ENCODE measurements at regions not wholly inside any gene's neighbourhood (a gene's known extent, or its start where the extent isn't known, plus 50 kb on each side); places are given as distances from the start of the nearest gene placed in this dataset.

DNA sequence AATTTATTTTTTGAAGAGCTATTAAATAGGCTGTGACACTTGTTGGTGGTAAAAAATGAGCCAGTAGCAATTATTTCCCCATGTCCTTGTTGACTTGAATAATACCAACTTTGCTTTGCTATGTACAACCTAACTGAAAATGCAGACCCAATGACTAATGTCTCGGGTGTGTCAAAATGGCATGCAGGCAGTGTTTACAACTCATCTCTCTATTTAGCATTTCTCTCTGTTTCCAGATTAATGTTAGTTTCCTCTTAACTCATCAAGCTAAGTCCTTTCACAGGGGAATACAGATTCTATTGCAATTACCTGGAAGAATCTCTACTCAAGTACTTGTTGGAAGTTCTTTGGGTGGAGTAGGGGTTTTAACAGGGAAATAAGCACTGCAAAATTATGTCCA is 504.4 kb downstream of the BCKDHB start:
- DNase-seq (ENCODE audit: low read depth): peak; percentile 88
- Histone ChIP-seq H3K27me3 (ENCODE audit: control insufficient read depth, insufficient read depth, low read length) (no peaks in the 10 kb centered on the region), H3K36me3 (ENCODE audit: control insufficient read depth, insufficient read depth, low read length) (no peaks in the 10 kb centered on the region), H3K4me3 (ENCODE audit: low read depth, low read length) (no peak overlapping the region)
- FAIRE-seq: no peak
- TF ChIP-seq, protein P1, sequence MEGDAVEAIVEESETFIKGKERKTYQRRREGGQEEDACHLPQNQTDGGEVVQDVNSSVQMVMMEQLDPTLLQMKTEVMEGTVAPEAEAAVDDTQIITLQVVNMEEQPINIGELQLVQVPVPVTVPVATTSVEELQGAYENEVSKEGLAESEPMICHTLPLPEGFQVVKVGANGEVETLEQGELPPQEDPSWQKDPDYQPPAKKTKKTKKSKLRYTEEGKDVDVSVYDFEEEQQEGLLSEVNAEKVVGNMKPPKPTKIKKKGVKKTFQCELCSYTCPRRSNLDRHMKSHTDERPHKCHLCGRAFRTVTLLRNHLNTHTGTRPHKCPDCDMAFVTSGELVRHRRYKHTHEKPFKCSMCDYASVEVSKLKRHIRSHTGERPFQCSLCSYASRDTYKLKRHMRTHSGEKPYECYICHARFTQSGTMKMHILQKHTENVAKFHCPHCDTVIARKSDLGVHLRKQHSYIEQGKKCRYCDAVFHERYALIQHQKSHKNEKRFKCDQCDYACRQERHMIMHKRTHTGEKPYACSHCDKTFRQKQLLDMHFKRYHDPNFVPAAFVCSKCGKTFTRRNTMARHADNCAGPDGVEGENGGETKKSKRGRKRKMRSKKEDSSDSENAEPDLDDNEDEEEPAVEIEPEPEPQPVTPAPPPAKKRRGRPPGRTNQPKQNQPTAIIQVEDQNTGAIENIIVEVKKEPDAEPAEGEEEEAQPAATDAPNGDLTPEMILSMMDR (IDR thresholded peaks at IDR 0.05; ENCODE audit: insufficient read depth, low read length, severe bottlenecking): no peak

DNA sequence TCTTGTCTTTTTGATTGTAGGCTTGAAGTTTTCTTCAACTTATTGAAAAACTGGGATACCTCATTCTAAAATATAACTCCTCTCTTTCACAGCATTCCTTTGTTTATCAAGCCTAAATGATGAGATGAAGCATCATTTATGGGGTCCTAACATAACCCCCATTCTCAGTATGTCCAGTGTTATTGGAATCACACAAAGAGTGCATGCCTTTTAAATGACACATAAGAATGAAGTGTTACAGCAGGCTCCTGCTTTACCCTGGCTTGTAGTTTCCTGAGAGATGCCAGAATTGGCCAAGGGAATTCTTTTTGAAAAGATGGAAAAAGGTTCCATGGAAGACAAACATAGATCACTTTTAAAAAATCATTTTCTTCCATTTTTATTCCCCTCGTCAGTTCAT is 502.4 kb downstream of the BCKDHB start:
- DNase-seq (ENCODE audit: low read depth): peak; percentile 43
- TF ChIP-seq, protein P1 (IDR thresholded peaks at IDR 0.05; ENCODE audit: insufficient read depth, low read length, severe bottlenecking): no peak
- H3K27me3 ChIP-seq (ENCODE audit: control insufficient read depth, insufficient read depth, low read length): no peaks in the 10 kb centered on the region
- H3K36me3 ChIP-seq (ENCODE audit: control insufficient read depth, insufficient read depth, low read length): no peaks in the 10 kb centered on the region
- H3K4me3 ChIP-seq (ENCODE audit: low read depth, low read length): no peak overlapping the region
- FAIRE-seq: no peak

DNA sequence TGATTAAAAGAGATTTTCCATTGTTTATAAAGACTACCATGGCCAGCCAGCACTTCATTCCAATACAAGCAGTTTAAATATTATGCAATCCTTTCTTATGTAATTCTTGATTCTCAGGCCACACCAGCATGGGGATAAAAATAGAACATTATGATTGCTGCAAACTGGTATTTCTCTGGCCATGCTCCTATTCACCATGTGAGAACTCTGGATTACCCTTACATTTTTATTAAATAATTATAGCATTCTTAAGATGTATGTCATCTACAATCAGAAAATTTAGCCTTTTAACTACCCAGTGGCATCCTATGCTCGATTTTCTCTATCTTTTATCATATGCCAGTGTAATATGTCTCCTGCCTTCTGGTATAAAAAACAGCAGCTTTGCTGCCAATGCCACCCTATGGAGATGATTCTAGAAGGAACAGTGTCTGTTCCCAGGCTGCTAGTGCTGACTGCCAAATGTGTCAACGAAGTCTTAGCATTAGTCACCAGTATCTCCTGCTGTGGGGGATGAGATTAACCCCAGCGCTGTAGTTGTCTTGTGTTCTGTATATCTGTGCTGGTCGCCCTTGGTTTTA is 501.4 kb downstream of the BCKDHB start:
- H3K27me3 ChIP-seq (ENCODE audit: control insufficient read depth, insufficient read depth, low read length): no peaks in the 10 kb centered on the region
- H3K36me3 ChIP-seq (ENCODE audit: control insufficient read depth, insufficient read depth, low read length): no peaks in the 10 kb centered on the region
- H3K4me3 ChIP-seq (ENCODE audit: low read depth, low read length): no peak overlapping the region
- FAIRE-seq (no peak), DNase-seq (ENCODE audit: low read depth) (peak; percentile 79)
- TF ChIP-seq, protein P1 (IDR thresholded peaks at IDR 0.05; ENCODE audit: insufficient read depth, low read length, severe bottlenecking): no peak

DNA sequence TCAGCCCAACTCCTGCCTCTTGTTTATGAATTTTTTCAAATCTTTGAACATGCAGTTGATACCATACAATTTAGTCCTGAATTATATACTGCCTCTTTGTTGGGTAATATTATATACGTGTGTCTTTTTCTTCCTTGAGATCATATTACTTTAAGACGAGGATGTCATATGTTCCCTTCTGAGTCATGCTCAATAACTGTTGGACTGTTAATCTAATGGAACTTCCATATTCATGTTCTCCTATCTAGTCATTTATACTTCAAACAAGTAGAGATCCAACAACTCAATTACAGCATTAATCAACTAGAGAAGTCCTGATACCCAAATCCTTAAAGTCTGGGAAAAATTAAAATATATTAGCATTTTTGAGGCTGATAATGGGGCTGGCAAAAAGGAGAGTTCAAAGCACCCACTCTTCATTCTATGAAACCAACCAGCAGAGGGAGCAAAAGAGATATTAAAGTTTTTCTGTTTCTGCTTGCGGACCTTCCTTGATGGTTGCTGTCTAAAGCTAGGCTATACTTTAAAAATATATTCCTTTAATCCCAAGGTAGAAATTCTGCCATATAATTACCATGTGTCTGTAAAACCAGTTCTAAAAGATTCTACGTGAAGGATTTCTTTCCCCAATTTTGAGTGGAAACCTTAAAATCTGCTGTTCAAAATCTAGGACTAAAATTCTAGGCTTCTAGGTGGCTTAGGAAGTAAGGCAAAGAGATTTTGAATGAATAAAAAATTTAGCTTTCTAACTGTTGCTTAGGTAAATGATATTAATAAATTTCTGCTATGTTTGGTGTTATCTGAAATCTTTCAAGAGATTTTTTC is 498.9 kb downstream of the BCKDHB start:
- TF ChIP-seq, protein P1 (IDR thresholded peaks at IDR 0.05; ENCODE audit: insufficient read depth, low read length, severe bottlenecking): peak; percentile 50
- FAIRE-seq (no peak), DNase-seq (ENCODE audit: low read depth) (peak; percentile 82)
- H3K27me3 ChIP-seq (ENCODE audit: control insufficient read depth, insufficient read depth, low read length): no peaks in the 10 kb centered on the region
- no peaks in the 10 kb centered on the region for H3K36me3 ChIP-seq (ENCODE audit: control insufficient read depth, insufficient read depth, low read length)
- H3K4me3 ChIP-seq (ENCODE audit: low read depth, low read length): no peak overlapping the region

DNA sequence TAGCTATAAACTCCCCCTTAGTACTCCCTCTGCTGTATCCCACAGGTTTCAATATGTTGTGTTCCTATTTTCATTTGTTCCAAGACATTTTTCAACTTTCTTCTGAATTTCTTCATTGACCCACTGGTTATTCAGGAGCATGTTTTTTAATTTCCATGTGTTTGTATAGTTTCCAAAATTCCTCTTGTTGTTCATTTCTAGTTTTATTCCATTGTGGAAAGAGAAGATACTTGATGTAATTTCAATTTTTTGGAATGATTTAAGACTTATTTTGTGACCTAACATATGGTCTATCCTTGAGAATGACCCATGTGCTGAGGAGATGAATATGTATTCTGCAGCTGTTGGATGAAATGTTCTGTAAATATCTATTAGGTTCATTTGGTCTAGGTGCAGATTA is 497.2 kb downstream of the BCKDHB start:
- Histone ChIP-seq H3K4me3 (ENCODE audit: low read depth, low read length) (no peak overlapping the region), H3K27me3 (ENCODE audit: control insufficient read depth, insufficient read depth, low read length) (no peaks in the 10 kb centered on the region), H3K36me3 (ENCODE audit: control insufficient read depth, insufficient read depth, low read length) (no peaks in the 10 kb centered on the region)
- TF ChIP-seq, protein P1 (IDR thresholded peaks at IDR 0.05; ENCODE audit: insufficient read depth, low read length, severe bottlenecking): no peak
- FAIRE-seq (no peak), DNase-seq (ENCODE audit: low read depth) (no peak)
